ENCODE measurements at regions not wholly inside any gene's neighbourhood (a gene's known extent, or its start where the extent isn't known, plus 50 kb on each side); places are given as distances from the start of the nearest gene placed in this dataset.

GRCh38 chr4:14452001-14452400, 550.3 kb upstream of the CPEB2 start:
- Mint-ChIP-seq H3K4me1 (ENCODE audit: low read depth in 2 of 2) (no peaks in the 10 kb centered on the region), H3K27me3 (no peaks in the 10 kb centered on the region), H3K4me3 (no peak overlapping the region), H3K9me3 (peaks cover 4 to 7% of the 10 kb centered on the region in 2 donors), H3K36me3 (ENCODE audit: insufficient read depth) (no peaks in the 10 kb centered on the region), H3K27ac (no peak overlapping the region)
- ATAC-seq (replicated peaks): no peak
- DNase-seq: no peak

- Mint-ChIP-seq H3K4me1 (ENCODE audit: low read depth in 2 of 2) (no peaks in the 10 kb centered on the region), H3K9me3 (peaks cover 4 to 7% of the 10 kb centered on the region in 2 donors), H3K27ac (no peak overlapping the region), H3K36me3 (ENCODE audit: insufficient read depth) (no peaks in the 10 kb centered on the region), H3K4me3 (no peak overlapping the region), H3K27me3 (no peaks in the 10 kb centered on the region)
- DNase-seq (no peak), ATAC-seq (replicated peaks) (no peak)
These were observed 549.5 kb upstream of the CPEB2 start for GRCh38 chr4:14452764-14453163.

GRCh38 chr4:14458463-14458862, 543.8 kb upstream of the CPEB2 start:
- no peaks in the 10 kb centered on the region for H3K27me3 Mint-ChIP-seq
- no peaks in the 10 kb centered on the region for H3K4me1 Mint-ChIP-seq (ENCODE audit: low read depth in 2 of 2)
- no peak for DNase-seq
- H3K27ac Mint-ChIP-seq: no peak overlapping the region
- ATAC-seq (replicated peaks): no peak
- no peaks in the 10 kb centered on the region for H3K36me3 Mint-ChIP-seq (ENCODE audit: insufficient read depth)
- H3K4me3 Mint-ChIP-seq: no peak overlapping the region
- peaks cover 2 to 9% of the 10 kb centered on the region in 2 donors for H3K9me3 Mint-ChIP-seq

GRCh38 chr4:14465057-14465456, 537.2 kb upstream of the CPEB2 start:
- H3K27me3 Mint-ChIP-seq: no peaks in the 10 kb centered on the region
- no peaks in the 10 kb centered on the region for H3K4me1 Mint-ChIP-seq (ENCODE audit: low read depth in 2 of 2)
- H3K27ac Mint-ChIP-seq: no peak overlapping the region
- no peak overlapping the region for H3K4me3 Mint-ChIP-seq
- peaks cover 5 to 16% of the 10 kb centered on the region in 2 donors for H3K9me3 Mint-ChIP-seq
- ATAC-seq (replicated peaks) (no peak), DNase-seq (no peak)
- no peaks in the 10 kb centered on the region for H3K36me3 Mint-ChIP-seq (ENCODE audit: insufficient read depth)

GRCh38 chr4:14465507-14465906, 536.8 kb upstream of the CPEB2 start:
- Mint-ChIP-seq H3K4me3 (no peak overlapping the region), H3K9me3 (peaks cover 4 to 14% of the 10 kb centered on the region in 2 donors), H3K27ac (no peak overlapping the region), H3K36me3 (ENCODE audit: insufficient read depth) (no peaks in the 10 kb centered on the region), H3K4me1 (ENCODE audit: low read depth in 2 of 2) (no peaks in the 10 kb centered on the region), H3K27me3 (no peaks in the 10 kb centered on the region)
- DNase-seq (no peak), ATAC-seq (replicated peaks) (no peak)

- peaks cover 10 to 11% of the 10 kb centered on the region in 2 donors for H3K9me3 Mint-ChIP-seq
- no peak for ATAC-seq (replicated peaks)
- DNase-seq: no peak
- H3K36me3 Mint-ChIP-seq (ENCODE audit: insufficient read depth): no peaks in the 10 kb centered on the region
- H3K4me1 Mint-ChIP-seq (ENCODE audit: low read depth in 2 of 2): no peaks in the 10 kb centered on the region
- no peaks in the 10 kb centered on the region for H3K27me3 Mint-ChIP-seq
- no peak overlapping the region for H3K27ac Mint-ChIP-seq
- no peak overlapping the region for H3K4me3 Mint-ChIP-seq
These were observed 523.8 kb upstream of the CPEB2 start for GRCh38 chr4:14478504-14478903.

- no peak for DNase-seq
- Mint-ChIP-seq H3K4me3 (no peak overlapping the region), H3K27me3 (no peaks in the 10 kb centered on the region), H3K9me3 (peaks cover 9 to 16% of the 10 kb centered on the region in 2 donors), H3K27ac (no peak overlapping the region), H3K36me3 (ENCODE audit: insufficient read depth) (no peaks in the 10 kb centered on the region), H3K4me1 (ENCODE audit: low read depth in 2 of 2) (no peaks in the 10 kb centered on the region)
- no peak for ATAC-seq (replicated peaks)
These were observed 505.9 kb upstream of the CPEB2 start for GRCh38 chr4:14496408-14496807.

- ATAC-seq (replicated peaks): no peak
- peaks cover 9 to 16% of the 10 kb centered on the region in 2 donors for H3K9me3 Mint-ChIP-seq
- H3K4me1 Mint-ChIP-seq (ENCODE audit: low read depth in 2 of 2): no peaks in the 10 kb centered on the region
- H3K27me3 Mint-ChIP-seq: no peaks in the 10 kb centered on the region
- H3K27ac Mint-ChIP-seq: no peak overlapping the region
- no peak overlapping the region for H3K4me3 Mint-ChIP-seq
- no peak for DNase-seq
- H3K36me3 Mint-ChIP-seq (ENCODE audit: insufficient read depth): no peaks in the 10 kb centered on the region
These were observed 505.3 kb upstream of the CPEB2 start for GRCh38 chr4:14496969-14497368.

- no peaks in the 10 kb centered on the region for H3K27me3 Mint-ChIP-seq
- no peak for DNase-seq
- no peak overlapping the region for H3K4me3 Mint-ChIP-seq
- no peak overlapping the region for H3K27ac Mint-ChIP-seq
- no peak for ATAC-seq (replicated peaks)
- H3K4me1 Mint-ChIP-seq (ENCODE audit: low read depth in 2 of 2): no peaks in the 10 kb centered on the region
- peaks cover 0 to 7% of the 10 kb centered on the region in 2 donors for H3K9me3 Mint-ChIP-seq
- H3K36me3 Mint-ChIP-seq (ENCODE audit: insufficient read depth): no peaks in the 10 kb centered on the region
These were observed 498.1 kb upstream of the CPEB2 start for GRCh38 chr4:14504162-14504561.

- H3K4me1 Mint-ChIP-seq (ENCODE audit: low read depth in 2 of 2): no peaks in the 10 kb centered on the region
- H3K36me3 Mint-ChIP-seq (ENCODE audit: insufficient read depth): no peaks in the 10 kb centered on the region
- DNase-seq: no peak
- H3K27me3 Mint-ChIP-seq: no peaks in the 10 kb centered on the region
- no peak for ATAC-seq (replicated peaks)
- H3K4me3 Mint-ChIP-seq: no peak overlapping the region
- H3K27ac Mint-ChIP-seq: no peak overlapping the region
- H3K9me3 Mint-ChIP-seq: no peaks in the 10 kb centered on the region
These were observed 488.8 kb upstream of the CPEB2 start for GRCh38 chr4:14513471-14513870.

- no peak overlapping the region for H3K4me3 Mint-ChIP-seq
- H3K36me3 Mint-ChIP-seq (ENCODE audit: insufficient read depth): no peaks in the 10 kb centered on the region
- H3K27ac Mint-ChIP-seq: no peak overlapping the region
- no peaks in the 10 kb centered on the region for H3K9me3 Mint-ChIP-seq
- no peak for DNase-seq
- ATAC-seq (replicated peaks): no peak
- no peaks in the 10 kb centered on the region for H3K27me3 Mint-ChIP-seq
- H3K4me1 Mint-ChIP-seq (ENCODE audit: low read depth in 2 of 2): no peaks in the 10 kb centered on the region
These were observed 486.7 kb upstream of the CPEB2 start for GRCh38 chr4:14515556-14515955.

- DNase-seq: no peak
- H3K9me3 Mint-ChIP-seq: no peaks in the 10 kb centered on the region
- H3K4me3 Mint-ChIP-seq: no peak overlapping the region
- no peak overlapping the region for H3K27ac Mint-ChIP-seq
- H3K36me3 Mint-ChIP-seq (ENCODE audit: insufficient read depth): no peaks in the 10 kb centered on the region
- no peaks in the 10 kb centered on the region for H3K4me1 Mint-ChIP-seq (ENCODE audit: low read depth in 2 of 2)
- no peak for ATAC-seq (replicated peaks)
- no peaks in the 10 kb centered on the region for H3K27me3 Mint-ChIP-seq
These were observed 484.1 kb upstream of the CPEB2 start for GRCh38 chr4:14518136-14518535.

- H3K4me1 Mint-ChIP-seq (ENCODE audit: low read depth in 2 of 2): no peaks in the 10 kb centered on the region
- H3K27ac Mint-ChIP-seq: no peak overlapping the region
- H3K4me3 Mint-ChIP-seq: no peak overlapping the region
- ATAC-seq (replicated peaks) (no peak), DNase-seq (no peak)
- peaks cover 0 to 1% of the 10 kb centered on the region in 2 donors for H3K9me3 Mint-ChIP-seq
- H3K36me3 Mint-ChIP-seq (ENCODE audit: insufficient read depth): no peaks in the 10 kb centered on the region
- no peaks in the 10 kb centered on the region for H3K27me3 Mint-ChIP-seq
These were observed 482.1 kb upstream of the CPEB2 start for GRCh38 chr4:14520171-14520570.

GRCh38 chr4:14524276-14524675, 478.0 kb upstream of the CPEB2 start:
- ATAC-seq (replicated peaks): no peak
- H3K9me3 Mint-ChIP-seq: peaks cover 0 to 1% of the 10 kb centered on the region in 2 donors
- H3K4me1 Mint-ChIP-seq (ENCODE audit: low read depth in 2 of 2): no peaks in the 10 kb centered on the region
- no peaks in the 10 kb centered on the region for H3K27me3 Mint-ChIP-seq
- no peak overlapping the region for H3K4me3 Mint-ChIP-seq
- DNase-seq: no peak
- H3K27ac Mint-ChIP-seq: no peak overlapping the region
- no peaks in the 10 kb centered on the region for H3K36me3 Mint-ChIP-seq (ENCODE audit: insufficient read depth)

GRCh38 chr4:14528918-14529317, 473.4 kb upstream of the CPEB2 start:
- H3K4me1 Mint-ChIP-seq (ENCODE audit: low read depth in 2 of 2): no peaks in the 10 kb centered on the region

More at GRCh38 chr4:14528918-14529317, 473.4 kb upstream of the CPEB2 start:
- ATAC-seq (replicated peaks): no peak
- H3K4me3 Mint-ChIP-seq: no peak overlapping the region
- no peaks in the 10 kb centered on the region for H3K36me3 Mint-ChIP-seq (ENCODE audit: insufficient read depth)
- H3K27me3 Mint-ChIP-seq: no peaks in the 10 kb centered on the region
- DNase-seq: no peak
- peaks cover 0 to 6% of the 10 kb centered on the region in 2 donors for H3K9me3 Mint-ChIP-seq
- no peak overlapping the region for H3K27ac Mint-ChIP-seq
